GM21737 (cell line): ENCODE measurements at regions not wholly inside any gene's neighbourhood (a gene's known extent, or its start where the extent isn't known, plus 50 kb on each side); places are given as distances from the start of the nearest gene placed in this dataset.
"Not testable (repeated sequence)": the region's sequence is repeated elsewhere in the genome, so short reads cannot be mapped to it uniquely, and the experiment has no call there.

Experiments used
- ATAC-seq: cut with Tn5 transposase; IDR thresholded peaks from one replicate; pipeline ENCODE4 v1.9.1; 2021; ENCODE audit warnings: mild to moderate bottlenecking, moderate library complexity; ENCODE audit not compliant: unreplicated experiment

DNA sequence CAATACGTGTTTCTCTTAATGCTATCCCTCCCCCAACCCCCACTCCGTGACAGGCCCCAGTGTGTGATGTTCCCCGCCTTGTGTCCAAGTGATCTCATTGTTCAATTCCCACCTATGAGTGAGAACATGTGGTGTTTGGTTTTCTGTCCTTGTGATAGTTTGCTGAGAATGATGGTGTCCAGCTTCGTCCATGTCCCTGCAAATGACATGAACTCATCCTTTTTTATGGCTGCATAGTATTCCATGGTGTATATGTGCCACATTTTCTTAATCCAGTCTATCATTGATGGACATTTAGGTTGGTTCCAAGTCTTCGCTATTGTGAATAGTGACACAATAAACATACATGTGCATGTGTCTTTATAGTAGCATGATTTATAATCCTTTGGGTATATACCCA is 52.5 kb downstream of the KIAA0408 start:
- not testable (repeated sequence) for ATAC-seq

DNA sequence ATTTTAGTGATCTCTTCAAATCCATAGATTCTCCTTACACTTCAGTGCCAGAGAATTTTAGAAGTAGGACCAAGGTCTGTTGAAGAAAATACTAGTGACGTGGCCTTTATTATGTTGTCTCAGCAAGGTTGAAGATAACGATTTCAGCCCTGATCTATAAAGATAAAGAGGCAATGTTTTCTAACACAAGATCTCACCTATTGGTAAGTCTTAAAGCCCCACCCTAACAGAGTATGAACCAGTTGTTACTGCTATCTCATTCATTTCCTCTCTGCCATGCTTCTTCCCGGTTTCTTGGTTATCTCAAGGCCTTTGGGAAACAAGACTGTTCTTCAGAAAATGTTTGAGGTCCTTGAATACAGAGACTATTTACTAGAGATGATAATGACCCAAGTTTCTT is 53.1 kb downstream of the KIAA0408 start:
- no peak for ATAC-seq

DNA sequence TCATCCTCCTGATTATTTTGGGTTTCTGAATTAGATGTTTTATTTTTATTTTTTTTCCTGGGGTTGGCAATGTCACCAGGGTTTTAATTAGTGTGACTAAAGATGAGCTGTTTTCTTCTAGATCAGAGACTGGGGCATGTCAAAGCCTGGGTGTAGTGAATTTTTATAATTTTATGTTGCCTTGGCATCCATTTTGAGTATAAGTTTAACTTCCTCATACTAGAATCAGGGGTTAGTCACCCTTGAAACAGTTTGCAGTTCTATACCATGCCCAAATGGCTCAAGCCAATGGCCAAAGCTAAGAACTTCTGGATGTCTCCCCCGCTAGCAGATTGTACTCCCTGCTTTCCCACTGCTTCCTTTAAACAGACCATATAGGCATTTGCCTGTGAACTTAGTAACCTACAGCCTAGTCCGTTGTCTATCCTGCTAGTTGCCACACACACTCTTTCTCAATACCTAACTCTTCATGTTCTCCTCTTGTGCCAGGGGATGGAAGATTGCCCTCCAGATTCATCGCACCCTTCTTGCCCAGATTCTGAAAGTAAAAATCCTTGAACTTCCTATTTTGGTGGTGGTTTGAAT is 54.5 kb downstream of the KIAA0408 start:
- no peak for ATAC-seq

DNA sequence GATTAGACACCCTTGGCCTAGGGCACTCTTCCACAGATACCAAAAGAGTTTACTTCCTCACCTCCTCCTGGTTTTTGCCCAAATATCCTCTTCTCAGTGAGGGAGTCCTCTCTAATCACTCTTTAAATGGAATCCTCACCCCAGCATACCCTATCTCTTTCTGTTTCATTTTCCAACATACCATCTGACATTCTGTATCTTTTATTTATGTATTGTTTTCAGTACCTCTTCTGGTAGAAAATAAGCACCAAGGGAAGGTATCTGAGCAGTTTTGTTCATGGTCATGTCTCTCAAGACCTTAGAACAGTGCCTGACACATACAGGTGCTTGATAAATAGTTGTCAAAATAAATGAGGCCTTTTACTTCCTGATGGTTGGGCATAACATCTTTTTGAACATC is 55.1 kb downstream of the KIAA0408 start:
- ATAC-seq = peak; percentile 61

DNA sequence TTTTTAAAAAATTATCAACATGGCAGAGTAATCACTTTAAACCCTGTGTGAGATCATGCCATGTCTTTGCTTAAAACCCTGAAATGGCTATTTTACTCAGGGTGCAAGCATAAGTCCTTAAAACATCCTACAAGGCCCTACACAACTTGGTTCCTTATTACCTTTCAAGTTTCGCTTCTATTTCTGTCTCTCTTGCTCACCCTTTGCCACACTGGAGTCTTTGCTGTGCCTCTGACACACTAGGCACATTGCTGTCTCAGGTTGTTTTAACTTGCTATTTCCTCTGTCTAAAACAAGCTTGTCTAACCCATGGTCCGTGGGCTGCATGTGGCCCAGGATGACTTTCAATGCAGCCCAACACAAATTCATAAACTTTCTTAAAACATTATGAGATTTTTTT is 55.6 kb downstream of the KIAA0408 start:
- peak; percentile 61 for ATAC-seq

DNA sequence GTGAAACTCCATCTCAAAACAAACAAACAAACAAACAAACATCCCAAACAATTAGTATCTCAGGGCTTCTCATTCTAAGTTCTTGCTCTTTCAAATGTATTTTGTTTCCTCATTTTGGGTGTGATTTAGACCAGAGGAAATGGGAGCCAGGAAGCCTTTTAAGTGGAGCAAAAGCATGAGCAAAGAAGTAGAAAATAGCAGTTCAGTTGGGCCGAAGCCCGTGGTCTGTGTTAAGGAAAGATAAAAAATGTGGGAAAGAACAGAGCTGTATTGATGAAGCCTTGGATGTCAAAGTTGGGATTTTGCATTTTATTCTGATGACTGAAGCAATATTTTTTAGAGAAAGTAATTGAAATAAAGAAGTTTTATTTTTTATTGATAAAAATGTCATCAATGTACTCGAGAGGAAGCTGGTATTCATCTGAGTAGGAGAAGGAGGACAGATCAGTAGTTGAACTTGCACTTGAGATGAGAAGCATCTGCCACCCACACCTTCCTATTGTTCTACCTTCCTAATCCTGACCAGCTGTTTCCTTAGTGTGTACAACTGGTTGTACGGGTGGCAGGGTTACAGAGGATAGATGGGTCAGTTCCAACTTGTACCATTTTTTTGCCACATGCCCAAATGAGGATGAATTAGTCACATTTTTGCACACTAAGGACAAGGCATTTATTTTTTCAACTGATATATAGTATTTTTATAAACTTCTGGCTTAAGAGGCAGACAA is 56.1 kb downstream of the KIAA0408 start:
- no peak for ATAC-seq

DNA sequence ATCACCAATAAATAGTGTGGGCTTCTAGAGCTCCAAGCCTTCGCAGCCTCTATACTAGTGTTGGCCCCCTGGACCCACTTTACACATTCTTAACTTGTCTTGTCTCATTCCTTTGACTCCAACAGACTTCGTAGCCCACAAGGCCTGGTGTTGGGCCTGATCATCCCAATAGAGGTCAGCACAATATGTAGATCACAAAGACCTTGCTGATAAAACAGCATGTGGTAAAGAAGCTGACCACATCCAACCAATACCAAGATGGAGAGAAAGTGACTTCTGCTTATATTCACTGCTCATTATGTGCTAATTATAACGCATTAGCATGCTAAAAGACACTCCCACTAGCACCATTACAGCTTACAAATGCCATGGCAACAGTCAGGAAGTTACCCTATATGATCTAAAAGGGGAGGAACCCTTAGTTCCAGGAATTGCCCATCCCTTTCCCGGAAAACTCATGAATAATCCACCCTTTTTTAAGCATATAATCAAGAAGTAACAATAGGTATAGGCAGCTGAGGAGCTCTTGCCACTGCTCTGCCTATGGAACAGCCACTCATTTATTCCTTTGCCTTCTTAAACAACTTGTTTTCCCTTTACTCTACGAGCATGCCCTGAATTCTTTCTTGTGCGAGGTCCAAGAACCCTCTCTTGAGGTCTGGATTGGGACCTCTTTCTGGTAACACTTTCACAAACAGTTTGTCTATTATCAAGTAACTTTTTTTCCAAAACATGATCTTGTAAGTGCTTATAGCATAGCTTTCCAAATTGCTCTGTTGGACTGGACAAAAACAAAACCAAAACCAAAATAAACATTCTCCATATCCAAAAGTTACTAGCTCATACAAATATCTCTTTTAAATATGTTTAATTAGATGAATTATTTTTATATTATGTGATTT is 54.6 kb upstream of the ECHDC1 start:
- ATAC-seq = no peak

DNA sequence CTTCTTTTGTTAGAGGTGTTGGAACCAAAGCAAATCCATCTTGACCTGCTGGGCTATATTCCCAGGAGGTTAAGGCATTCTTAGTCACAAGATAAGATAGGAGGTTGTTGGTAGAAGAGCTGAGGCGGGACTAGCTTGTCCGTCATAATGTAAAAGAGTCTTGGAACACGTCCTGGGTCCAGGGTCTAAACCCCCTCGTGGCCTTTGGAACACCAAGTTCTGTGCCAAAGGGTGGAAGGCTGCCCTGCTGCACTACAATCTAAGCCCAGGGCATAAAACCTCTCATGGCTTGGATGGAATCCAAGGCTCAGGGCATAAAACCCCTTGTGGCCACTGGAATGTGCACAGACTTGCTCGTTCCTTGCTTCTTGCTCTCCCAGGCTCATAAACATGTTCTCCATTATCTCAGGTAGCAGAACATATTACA is 53.8 kb upstream of the ECHDC1 start:
- ATAC-seq = not testable (repeated sequence)
